ENCODE measurements at regions not wholly inside any gene's neighbourhood (a gene's known extent, or its start where the extent isn't known, plus 50 kb on each side); places are given as distances from the start of the nearest gene placed in this dataset.
"Not testable (repeated sequence)": the region's sequence is repeated elsewhere in the genome, so short reads cannot be mapped to it uniquely, and the experiment has no call there.

DNA sequence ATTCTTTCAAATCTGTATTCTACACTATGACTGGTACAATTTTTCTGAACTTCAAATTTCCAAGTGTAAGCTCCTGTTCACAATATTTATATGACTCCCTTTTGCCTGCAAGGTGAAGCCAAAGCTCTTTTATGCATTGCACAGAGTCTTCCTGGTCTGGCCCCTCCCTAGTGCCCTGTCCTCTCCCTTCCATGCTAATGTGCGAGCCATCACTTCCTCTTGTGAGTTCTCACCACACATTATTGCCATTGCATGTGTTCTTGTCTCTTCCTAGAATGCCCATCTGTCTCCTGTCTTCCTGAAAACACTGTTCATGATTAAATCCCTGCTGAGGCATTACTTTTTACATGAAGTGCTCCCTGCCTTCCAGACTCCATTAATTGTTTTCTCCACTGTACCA lies 169.9 kb downstream of the MC4R start:
- DNase-seq = no peak

DNA sequence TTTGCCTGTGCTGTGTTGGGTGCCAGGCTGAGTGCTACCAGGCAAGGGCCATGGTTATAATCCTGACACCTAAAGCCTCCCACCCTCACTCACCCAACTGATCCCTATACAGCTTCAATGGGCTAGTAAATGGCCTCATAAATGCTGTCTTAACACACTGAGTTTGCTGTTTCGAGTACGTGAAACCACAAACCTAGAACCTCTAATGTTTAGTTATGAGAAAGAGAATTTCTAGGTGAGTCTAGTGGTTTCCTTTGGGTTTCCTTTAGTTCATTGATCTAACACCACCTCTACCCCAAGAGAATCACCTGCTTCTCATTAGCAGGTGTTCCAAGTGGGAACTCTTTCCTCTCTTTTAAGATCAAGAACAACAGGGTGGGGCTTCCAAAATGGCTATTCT lies 172.0 kb downstream of the MC4R start:
- DNase-seq = no peak

DNA sequence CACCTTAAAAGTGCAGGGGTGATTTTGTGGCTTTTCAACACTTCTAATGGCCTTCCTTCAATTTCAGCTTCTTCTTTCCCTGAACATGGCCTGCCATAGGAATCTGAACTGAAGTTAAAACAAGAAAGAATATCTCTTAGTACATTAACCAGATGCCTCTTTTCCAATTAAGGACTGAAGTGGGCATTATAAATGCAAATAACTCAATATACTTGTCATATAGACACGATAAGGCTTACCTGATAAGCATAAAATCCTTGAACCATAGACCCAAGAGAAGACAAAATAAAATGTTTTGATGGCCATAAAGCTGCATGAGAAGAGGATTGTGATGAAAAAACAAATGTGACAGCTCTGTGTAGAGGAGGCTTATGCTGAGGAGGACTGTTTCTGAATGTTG lies 173.1 kb downstream of the MC4R start:
- no peak for DNase-seq

DNA sequence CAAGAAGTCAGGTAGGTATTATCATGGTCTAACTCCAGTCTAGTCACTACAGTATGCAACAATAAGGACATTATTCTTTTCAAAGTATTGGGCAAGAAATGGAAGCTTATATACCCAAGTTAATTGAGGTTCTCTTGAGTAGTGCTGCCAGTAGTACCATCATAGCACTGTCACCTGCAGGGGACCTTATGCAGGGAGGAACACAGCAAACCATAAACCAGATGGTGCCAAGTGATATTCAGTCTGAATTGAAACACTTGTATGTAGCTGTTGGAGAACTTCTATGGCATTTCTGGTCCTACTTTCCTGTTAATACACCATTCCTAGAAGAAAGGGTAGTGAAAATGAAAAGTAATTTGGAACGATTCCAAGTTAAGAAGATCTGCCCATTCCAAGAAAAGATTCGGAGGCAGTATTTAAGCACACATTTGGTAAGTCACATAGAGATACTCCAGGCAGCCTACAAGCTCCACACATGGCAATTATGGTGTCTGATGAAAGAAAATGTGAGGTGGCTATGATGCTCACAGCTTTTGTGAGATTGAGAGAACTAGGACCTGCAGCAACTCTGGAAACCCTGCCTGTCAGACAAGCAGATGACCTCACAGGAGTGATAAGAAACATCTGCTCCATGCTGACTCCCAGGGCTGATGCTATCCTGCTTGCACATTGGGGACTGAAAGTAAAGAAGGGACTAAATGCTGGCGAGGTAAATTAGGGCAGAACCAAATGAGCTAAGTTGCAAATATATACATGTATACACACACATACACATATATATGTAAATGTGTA lies 174.7 kb downstream of the MC4R start:
- DNase-seq = no peak

DNA sequence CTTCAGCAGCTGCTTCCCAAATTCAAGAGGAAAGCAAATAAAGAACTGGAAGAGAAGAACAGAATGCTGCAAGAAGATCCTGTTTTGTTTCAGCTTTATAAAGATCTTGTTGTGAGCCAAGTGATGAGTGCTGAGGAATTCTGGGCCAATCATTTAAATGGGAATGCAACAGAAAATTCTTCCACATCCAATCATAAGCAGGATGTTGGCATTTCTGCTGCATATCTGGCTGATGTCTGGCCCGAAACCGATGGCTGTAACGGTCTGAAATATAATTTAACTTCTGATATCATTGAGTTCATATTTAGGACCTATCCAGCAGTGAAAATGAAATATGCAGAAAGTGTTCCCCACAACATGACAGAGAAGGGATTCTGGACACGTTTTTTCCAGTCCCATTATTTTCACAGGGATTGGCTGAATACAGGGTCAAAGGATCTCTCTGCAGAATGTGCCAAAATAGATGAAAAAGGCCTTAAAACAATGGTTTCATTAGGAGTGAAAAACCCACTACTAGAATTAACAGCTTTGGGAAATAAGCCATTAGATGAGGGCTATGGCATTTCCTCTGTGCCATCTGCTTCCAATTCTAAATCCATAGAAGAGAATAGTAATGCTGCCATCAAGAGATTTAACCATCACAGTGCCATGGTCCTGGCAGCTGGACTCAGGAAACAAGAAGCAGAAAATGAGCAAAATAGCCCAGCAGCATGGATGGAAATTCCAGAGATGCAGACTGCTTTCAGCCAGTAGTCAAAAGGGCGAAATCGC lies 175.6 kb downstream of the MC4R start:
- no peak for DNase-seq

DNA sequence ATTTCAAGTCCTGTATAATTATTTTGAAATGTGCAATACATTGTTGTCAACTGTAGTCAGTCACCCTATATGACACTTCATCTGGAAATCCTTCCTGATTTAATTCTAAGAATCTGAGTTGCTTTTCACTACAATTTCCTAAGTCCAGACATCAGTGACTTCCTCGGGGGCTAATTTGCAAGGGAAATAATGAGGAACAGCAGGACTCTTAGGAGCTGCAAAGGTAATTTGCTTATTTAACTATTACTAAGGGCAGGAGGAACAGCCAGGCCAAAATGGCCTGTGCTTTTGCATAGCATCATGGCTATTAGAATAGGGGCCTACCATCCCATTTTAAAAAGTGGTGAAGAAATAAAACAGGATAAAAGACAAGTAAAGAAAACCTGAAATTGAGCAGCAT lies 178.8 kb downstream of the MC4R start:
- no peak for DNase-seq

DNA sequence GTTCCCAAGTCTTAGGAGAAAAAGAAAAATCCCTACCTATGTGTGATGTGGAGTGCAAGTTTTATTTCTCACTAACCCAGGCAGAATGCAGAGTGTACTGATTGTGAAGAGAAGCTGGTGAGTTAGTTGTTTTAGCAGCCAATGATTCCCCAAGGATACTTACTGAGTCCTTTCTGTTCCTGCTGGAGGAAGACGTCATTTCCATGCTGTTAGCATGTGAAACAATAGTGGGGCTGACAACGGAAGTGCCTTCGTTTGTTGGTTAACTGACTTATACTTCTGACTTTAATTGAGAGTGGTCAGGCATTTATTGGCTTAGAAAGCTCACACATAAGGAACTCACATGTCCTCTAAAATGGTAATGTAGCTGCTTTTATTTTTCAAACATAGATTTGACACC lies 180.6 kb downstream of the MC4R start:
- no peak for DNase-seq

DNA sequence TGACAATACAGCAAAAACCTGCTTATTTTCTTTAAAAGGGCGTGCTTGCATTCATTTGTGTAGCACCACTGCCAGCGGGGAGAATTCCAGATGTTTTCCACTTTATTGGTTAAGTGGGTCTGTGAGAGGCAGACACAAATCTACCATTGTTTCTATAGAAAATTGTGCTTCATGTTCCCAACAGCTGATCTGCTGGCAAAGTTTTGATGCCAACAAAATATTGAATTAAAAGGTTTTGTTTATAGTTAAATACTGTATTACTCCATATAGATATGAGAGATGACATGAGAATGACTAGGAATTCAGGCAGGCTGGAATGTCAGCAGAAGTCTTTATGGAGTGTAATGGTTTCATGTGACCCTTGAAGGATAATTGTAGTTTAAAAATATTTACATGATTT lies 182.7 kb downstream of the MC4R start:
- no peak for DNase-seq

DNA sequence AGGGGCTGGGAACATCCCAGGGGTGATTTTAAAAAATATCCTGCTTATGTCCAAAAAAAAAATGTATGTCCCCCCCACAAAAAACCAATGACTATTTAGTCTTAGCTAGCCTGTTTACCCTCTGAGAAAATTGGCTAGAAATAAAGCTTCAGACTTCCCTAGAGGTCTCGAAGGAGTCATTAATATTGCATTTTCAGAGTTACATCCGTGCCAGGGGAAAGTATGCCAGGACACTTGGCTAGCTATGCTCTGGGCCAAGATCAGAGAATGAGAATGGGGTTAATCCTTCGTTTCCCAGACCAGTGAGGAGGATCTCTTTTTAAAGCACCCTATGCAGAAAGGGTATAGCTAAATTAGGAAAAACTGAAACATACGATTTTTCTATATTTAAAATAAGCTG lies 183.6 kb downstream of the MC4R start:
- no peak for DNase-seq

DNA sequence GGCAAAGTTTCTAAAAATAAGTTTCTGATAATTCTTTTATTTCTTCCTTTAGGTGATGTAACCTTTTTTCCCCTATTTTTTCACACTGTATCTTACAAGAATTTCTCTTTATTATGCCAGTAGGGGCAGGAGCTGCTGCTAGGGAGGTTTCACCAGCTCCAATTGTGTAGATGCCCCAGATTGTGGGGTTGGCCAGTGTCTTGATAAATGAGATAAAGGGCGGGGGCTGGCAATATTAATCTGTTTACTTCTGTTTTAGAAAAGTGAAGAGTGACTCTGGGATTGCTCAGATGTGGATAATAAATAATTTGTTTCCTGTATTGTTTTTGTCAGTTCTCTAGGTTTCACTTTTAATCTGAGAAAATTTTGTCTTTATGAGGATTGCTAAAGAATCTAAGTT lies 190.4 kb downstream of the MC4R start:
- DNase-seq = no peak

DNA sequence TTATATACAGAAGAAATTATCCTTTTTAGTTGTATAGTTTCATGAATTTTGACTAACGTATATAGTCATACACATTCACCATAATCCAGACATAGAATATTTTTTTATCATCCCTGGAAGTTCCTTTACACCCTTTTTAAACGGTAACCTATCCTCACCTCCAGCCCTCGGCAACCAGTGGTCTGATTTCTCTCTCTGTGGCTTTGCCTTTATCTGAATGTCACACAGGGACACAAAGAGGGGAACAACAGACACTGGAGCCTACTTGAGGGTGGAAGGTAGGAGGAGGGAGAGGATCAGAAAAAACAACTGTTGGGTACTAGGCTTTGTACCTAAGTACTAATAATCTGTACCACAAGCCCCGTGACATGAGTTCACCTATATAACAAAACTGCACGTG lies 191.9 kb downstream of the MC4R start:
- DNase-seq = no peak

DNA sequence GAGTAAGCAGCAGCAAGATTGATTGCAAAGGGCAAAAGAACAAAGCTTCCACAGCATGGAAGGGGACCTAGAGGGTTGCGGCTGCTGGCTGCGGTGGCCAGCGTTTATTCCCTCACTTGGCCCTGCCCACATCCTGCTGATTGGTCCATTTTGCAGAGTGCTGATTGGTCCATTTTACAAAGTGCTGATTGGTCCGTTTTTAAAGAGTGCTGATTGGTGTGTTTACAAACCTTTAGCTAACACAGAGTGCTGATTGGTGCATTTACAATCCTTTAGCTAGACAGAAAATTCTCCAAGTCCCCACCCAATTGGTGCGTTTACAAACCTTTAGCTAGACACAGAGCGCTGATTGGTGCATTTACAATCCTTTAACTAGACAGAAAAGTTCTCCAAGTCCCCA lies 194.4 kb downstream of the MC4R start:
- not testable (repeated sequence) for DNase-seq

DNA sequence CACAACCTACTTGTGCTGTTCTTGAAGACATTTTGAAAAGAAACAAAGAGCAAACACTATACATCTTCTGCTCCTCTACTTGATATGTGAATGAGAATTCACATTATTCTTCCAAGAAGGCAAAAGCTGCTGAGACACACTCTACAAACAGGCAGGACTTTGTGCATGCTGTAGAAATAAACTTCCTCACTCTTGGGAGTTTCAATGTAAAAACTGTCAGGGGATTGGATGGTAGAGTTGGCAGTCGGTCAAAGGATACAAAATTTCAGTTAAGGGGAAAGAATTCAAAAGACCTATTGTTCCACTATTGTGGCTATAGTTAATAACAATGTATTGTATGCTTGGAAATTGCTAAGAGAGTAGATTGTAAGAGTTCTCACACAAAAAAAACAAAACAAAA lies 196.3 kb downstream of the MC4R start:
- no peak for DNase-seq

DNA sequence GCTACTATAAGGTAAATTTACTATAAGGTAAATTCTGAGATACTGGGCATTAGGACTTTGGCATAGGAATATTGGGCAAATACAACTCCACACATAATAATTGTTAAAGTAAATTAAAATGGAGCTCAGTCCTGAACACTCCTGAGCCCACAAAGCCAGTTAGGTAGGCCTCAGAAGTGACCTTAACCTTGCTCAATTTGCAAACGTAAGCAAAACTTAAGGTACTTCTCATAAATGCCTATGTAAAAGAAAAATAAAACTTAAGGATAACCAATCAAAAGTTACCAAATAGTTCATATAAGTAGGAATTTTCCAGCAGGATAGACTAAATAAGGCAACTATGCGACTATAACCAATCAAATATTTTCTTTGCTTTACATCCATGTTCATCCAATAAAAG lies 197.7 kb downstream of the MC4R start:
- no peak for DNase-seq

DNA sequence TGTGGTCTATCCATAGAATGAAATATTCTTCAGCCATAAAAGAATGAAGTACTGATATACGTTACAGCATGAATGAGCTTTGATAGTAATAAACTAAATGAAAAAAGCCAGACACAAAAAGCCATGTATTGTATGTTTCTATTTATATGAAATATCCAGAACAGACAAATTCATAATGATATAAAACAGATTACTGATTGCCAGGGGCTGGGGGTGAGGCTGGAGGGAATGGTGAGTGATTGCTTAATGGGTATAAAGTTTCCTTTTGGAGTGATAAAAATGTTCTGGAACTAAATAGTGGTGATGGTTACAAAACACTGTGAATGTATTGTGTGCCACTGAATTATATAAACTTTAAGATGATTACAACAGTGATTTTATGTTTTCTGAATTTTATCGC lies 200.5 kb downstream of the MC4R start:
- no peak for DNase-seq

DNA sequence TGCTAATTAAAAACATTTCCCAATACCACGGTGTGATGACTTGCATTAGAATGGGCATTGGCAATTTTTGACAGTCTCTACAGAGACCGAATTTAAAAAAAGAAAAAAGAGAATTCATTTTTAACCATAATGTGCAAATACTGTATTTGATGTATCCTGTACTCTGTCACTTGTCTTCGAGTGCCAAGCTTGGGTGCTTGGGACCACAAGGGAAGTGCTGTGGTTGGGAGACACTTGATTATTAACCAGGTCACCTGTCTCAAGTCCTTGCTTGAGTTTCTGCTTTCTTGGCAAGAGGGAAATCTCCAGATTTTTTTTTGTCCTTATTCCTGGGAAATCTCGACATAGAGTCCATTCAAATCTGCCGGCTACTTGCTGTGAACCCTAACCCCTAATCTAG lies 209.0 kb downstream of the MC4R start:
- no peak for DNase-seq

DNA sequence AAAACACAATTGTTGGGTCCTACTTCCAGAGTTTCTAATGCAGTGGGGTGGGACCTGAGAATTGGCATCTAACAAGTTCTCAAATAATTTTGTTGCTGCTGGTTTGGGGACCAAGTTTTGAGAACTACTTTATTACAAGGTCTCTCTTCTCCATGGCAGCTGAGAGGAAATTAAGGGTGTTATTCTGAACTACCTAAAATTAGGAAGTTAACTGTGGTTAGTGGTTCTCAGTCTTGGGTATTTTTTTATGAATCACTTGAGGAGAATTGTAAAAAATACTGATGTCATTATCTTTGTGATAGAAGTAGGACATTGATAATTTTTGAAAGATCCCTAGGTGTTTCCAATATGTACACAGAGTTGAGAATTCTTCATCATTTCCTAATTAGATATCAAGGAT lies 210.2 kb downstream of the MC4R start:
- DNase-seq = no peak

DNA sequence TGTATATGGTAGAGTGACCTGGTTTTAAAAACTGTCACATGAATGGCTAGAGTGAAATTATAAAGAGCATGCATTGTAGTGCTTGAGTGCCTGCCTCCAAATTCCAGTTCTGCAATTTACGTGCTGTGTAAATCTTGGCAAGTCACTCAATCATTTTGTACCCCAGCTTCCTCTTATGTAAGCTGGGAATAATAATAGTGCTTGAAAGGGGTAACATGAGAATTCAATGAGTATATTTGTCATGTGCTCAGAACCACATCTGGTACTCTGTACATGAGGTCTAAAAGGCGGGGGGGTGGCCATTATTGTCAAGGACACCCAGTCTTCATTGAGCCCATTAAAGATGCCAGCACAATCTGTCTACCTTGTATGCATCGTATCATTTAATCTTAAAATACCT lies 214.8 kb downstream of the MC4R start:
- DNase-seq = no peak

DNA sequence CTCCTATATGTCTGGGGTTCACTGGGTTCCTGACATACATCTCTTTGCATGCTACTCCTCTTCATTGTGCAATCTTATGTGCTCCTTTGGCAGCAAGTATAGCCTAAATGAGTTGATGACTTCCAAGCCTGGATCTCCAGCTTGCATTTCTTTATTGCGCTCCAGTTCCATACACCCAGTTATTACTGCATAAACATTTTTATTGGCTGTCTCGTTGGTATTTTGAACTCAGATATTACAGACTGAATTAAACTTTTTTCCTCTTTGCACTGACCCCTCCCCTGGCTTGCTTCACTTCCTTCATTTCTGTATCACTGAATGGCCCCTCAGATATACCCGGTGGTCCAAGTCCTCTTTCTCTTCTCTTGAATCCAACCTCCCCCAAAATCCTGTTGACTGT lies 219.2 kb downstream of the MC4R start:
- no peak for DNase-seq

DNA sequence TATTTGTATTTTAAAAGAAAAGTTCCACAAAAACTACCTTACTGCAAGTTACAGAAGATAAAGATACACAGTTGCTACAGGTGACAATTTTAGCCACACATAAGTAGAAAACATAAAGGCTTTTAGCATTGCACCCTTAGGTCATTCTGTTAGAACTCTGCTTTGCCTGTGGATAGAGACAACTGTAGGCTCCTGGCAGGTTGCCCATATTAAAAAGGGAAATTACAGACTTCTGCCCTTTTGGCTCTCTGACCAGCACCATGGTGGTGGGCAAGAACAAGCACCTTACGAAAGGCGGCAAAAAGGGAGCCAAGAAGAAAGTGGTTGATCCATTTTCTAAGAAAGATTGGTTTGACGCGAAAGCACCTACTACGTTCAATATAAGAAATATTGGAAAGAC lies 223.3 kb downstream of the MC4R start:
- no peak for DNase-seq

DNA sequence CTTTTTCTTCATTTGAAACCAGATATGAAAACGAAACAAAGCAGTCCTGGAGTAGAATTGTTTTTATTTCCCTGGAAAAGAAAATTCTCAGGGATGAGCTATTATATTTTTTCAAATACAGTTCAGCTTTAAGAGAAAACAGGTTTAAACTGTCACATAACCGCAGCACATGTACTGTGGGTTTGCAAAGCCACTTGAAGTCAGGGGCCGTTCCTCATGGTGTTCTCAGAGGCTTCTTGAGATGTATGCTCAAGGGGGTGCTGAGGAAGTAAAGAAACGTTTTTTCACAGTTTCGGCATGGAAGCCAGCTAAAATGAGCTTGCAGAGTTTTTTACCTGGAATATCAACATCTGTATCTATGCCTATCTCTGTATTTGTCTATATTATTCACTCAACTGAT lies 225.3 kb downstream of the MC4R start:
- no peak for DNase-seq

DNA sequence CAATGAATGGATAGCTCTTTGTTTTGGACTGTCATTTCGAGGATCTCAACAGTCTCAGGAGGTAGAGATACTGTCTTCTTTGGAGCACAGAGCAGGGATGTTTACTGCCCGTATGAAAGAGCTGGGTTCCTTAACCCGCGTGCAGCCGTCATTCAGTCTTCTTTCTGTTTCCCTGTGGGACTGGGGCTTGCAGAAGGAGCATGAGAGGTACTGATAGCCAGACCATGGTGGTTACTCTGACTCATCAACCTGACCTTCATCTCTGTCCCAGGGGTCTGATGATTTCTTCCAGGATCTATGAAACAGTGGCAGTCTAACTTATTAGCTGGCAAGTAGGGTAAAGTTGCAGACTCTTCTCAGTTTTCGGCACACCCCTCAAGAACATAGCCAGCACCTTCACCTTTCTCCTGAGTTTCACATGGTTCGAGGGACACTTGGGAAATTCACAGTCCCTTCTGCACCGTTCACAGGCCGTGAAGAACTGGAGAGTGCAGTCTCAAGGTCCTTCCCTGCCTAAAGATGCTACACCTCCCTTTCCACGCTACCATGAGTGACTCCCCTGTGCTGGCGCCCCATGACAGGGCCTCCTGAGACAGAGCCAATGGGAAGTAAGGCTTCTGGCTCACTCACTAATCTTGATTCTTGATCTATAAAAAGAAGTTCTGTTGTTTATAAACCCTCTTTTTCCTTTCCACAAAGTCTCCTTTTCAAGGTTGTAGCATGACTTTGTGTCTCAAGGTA lies 226.2 kb downstream of the MC4R start:
- no peak for DNase-seq

DNA sequence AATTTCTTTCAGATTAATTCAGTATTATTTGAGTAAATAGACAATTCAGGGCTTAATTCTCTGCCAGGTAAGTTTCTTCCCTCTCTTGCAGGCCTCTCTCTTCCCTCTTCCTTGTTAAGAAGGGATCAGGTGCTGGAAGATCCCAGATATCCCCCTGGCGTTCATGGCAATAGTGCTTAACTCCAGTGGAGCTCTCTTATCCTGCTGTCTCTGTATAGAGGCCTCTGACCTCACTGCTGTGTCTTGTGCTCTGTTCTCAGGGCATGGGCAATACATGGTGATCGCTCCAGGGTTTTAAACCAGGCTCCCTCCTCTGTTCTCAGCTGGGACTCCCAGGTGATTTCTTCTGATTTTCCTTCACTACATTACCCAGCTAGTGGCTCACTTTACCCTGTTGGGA lies 226.8 kb downstream of the MC4R start:
- no peak for DNase-seq

DNA sequence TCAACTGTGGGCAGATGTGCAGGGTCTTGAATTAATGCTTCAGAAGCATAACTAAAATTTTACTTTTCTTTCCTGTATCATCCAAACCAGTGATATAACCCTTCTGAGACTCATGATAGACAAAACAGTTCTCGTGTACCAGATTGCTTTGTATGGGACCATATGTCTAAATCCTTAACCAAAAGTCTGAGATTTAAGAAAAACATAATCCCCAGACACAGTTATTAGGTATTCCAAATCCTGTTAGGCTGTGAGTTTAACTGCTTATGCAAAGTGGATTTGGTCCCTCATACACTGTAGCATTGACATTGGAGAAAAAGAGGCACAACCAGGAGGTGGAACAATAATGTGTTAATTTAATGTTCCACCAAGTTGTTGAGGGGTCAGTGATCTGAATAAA lies 235.0 kb downstream of the PMAIP1 start:
- no peak for DNase-seq

Data from T-helper 1 cell (primary cell).